ENCODE measurements at regions not wholly inside any gene's neighbourhood (a gene's known extent, or its start where the extent isn't known, plus 50 kb on each side); places are given as distances from the start of the nearest gene placed in this dataset.
A peak's percentile ranks its signal among the peaks of the same experiment; 100 is the strongest.

DNA sequence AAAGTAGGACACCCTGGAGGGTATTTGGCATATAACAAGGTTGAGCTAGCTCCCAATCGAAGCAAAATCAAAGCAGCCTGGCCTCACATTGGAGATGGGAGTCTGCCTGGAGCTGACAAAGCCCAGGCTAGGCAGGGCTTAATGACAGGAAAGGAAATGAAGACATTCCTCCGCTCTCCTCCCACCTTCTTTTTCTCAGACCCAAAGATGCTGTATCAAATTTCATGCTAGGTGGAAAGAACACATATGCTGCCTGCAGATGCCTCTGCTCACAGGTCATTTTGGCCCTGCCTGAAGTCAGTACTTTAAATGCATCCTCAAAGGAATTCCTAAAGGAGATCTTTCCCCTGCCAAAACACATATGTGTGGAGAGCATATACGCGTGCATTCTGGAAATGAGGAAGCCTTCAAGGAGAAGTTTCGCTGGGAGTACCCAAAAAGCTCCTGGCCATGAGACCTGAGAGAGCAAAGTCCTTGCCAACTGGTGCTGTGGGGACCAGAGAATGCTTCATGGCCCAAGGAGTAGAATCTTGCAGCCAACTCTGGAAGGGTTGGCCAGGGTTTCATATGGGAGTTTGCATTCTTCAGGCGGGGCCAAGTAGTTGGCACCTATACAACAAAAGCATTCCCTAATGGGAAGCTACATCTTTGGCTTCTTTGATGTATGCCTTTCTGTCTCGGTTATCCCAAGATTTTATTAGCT lies 88.0 kb downstream of the AQP4 start:
- TF ChIP-seq, protein P1, sequence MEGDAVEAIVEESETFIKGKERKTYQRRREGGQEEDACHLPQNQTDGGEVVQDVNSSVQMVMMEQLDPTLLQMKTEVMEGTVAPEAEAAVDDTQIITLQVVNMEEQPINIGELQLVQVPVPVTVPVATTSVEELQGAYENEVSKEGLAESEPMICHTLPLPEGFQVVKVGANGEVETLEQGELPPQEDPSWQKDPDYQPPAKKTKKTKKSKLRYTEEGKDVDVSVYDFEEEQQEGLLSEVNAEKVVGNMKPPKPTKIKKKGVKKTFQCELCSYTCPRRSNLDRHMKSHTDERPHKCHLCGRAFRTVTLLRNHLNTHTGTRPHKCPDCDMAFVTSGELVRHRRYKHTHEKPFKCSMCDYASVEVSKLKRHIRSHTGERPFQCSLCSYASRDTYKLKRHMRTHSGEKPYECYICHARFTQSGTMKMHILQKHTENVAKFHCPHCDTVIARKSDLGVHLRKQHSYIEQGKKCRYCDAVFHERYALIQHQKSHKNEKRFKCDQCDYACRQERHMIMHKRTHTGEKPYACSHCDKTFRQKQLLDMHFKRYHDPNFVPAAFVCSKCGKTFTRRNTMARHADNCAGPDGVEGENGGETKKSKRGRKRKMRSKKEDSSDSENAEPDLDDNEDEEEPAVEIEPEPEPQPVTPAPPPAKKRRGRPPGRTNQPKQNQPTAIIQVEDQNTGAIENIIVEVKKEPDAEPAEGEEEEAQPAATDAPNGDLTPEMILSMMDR (IDR thresholded peaks at IDR 0.05) = no peak

DNA sequence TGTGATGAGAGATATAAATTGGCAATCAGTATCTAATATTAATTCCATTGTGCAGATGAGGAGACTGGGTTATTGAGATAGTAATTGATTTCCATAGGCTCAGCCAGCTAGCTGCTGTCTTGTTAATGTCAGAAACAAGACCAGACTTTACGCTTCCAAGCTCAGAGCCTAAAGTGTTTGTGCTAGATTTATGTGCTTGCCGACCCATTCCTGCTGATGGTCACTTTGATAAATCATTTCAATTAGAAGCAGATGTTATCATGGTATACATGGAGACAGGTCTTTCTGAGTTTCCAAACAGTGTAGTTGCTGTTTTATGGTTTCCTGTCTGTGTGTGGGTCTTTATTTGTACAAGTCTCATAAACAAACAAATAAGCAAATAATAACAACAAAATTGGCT lies 92.8 kb downstream of the AQP4 start:
- TF ChIP-seq, protein P1 (IDR thresholded peaks at IDR 0.05) = no peak

DNA sequence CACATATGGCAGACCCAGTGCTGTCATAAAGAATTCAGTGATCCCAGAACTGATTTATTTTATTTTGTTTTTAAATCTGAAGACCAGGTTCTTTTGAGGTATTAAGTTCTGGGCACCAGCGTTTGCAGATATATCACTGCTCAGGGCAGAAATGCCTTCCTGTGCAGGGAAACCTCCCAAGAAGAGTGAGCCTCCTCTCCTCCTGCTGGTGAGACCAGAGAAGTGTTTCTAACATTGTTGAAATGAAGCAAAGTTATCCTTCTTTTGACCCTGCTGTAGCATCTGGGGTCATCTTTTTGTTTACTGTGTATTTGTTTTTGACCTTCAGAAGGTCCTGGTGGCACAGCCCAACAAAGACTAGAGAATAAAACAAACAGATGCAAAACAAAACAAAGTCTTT lies 94.0 kb downstream of the AQP4 start:
- TF ChIP-seq, protein P1 (IDR thresholded peaks at IDR 0.05) = peak; percentile 41; the same call in 1 of the 2 replicates

DNA sequence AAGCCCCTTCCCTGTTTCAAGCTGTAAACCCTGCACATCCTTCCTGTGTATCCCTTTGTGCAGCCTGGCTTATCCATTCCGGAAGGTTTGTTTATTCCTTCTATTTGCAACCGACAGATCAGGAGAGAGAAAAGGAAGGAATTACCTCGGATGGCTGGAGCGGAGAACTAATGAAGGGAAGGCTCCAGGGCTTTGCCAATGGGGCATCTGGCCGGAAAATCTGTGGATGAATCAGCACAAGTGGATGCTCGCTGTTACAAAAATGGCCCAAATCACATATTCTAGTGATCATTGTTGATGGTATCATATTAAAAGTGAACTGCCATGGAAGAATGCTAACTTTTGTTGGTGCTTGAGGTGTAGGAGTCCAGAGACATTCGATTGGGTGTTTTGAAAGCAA lies 97.1 kb downstream of the AQP4 start:
- TF ChIP-seq, protein P1 (IDR thresholded peaks at IDR 0.05) = no peak

DNA sequence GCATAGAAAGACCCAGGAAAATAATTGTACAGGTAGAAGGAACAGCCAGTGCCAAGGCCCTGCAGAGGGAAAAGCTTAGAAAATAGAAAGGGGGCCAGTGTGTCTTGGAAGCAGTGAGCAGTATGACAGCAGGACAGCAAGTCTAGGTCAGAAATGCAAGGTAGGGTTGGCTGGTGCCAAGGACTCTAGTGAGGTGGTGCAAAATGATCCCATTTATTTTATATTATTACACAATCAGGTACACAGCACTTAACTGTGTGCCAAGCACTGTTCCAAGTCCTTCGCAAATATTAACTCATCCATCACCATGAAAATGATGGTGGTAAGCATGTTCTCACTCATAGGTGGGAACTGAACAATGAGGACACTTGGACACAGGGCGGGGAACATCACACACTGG lies 100.0 kb downstream of the AQP4 start:
- TF ChIP-seq, protein P1 (IDR thresholded peaks at IDR 0.05) = no peak

DNA sequence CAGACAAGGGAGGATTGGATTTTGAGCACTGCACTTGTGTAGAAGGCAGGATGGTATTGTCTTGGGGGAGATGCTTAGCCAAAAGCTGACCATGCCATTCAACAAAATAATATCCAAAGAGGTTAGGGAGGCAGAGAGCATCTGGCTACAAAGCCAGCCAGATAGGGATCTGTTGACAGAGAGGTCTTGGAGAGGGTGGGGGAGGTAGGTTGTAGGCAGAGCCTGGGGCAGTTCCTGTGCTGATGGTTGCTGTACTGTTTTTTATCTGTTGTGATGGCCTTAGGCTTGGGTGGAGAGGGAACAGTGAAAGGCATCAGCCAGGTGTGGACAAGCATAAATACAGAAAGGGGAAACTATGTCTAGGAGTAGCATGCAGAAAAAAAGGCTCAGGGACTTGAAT lies 100.9 kb downstream of the AQP4 start:
- TF ChIP-seq, protein P1 (IDR thresholded peaks at IDR 0.05) = no peak

DNA sequence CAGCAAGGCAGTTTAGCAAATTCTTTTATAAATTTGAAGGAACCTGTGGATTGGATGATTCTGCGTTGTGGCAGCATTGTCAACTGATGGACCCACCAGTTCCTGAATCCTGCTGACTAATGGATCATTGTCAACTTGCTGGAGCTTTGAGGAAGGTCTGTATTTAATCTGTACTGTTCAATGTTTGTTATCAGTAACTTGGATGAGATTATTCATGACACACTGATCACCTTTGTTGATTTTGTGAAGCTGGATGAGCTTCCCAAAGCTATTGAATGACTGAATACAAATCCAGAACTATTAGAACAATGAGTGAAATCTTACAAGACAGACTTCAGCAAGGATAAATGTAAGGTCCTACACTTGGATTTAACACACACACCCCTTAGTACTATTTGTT lies 101.3 kb downstream of the AQP4 start:
- TF ChIP-seq, protein P1 (IDR thresholded peaks at IDR 0.05) = no peak
